Upper lobe of left lung (tissue), 6 donors: ENCODE measurements at regions not wholly inside any gene's neighbourhood (a gene's known extent, or its start where the extent isn't known, plus 50 kb on each side); places are given as distances from the start of the nearest gene placed in this dataset.
"Not testable (repeated sequence)": the region's sequence is repeated elsewhere in the genome, so short reads cannot be mapped to it uniquely, and the experiment has no call there.

Source experiments
- ATAC-seq, 2 donors: fragments of 200-7000 bp; cut with Tn5 transposase; one replicate each; pipeline ENCODE4 v1.9.1; 2022; ENCODE audit warnings: mild to moderate bottlenecking in 2 of 2, moderate library complexity in 2 of 2; ENCODE audit not compliant: low FRiP score in 2 of 2
- DNase-seq, 2 donors: peaks; one replicate each; pipeline ENCODE4 v3.0.0-alpha.2; 2019 to 2020
- H3K27ac ChIP-seq, 4 donors: fragments of 200-600 bp; sonication (generic); one replicate each; pipeline ENCODE4 v1.5.1; 2016 to 2019
- H3K27me3 ChIP-seq, 4 donors: fragments of 200-600 bp; sonication (generic); one replicate each; pipeline ENCODE4 v1.5.1; 2017 to 2019
- H3K36me3 ChIP-seq, 4 donors: fragments of 200-600 bp; sonication (generic); one replicate each; pipeline ENCODE4 v1.5.1; 2016 to 2019
- H3K4me1 ChIP-seq, 4 donors: fragments of 200-600 bp; sonication (generic); one replicate each; pipeline ENCODE4 v1.5.1; 2018 to 2019
- H3K4me3 ChIP-seq, 4 donors: fragments of 200-600 bp; sonication (generic); one replicate each; pipeline ENCODE4 v1.5.1; 2017 to 2019; ENCODE audit warnings: mild to moderate bottlenecking in 2 of 4, moderate library complexity in 1 of 4
- H3K9me3 ChIP-seq, 4 donors: fragments of 200-600 bp; sonication (generic); one replicate each; pipeline ENCODE4 v1.5.1; 2018 to 2019
- CTCF ChIP-seq, 6 experiments: fragments of 450-650 bp in 4 of 6; fragments of 200-600 bp in 2 of 6; sonication (generic) in 2 of 6; IDR thresholded peaks; one replicate each; pipeline ENCODE4 v1.5.1; 2016 to 2019; ENCODE audit warnings: antibody characterized with exemption in 6 of 6
- EP300 ChIP-seq, 4 donors: sonication (generic); formaldehyde crosslinking; IDR thresholded peaks; one replicate each; pipeline ENCODE4 v1.5.1; 2017; ENCODE audit warnings: antibody characterized with exemption in 4 of 4, control low read depth in 2 of 4
- POLR2A ChIP-seq, 4 donors: fragments of 450-650 bp; IDR thresholded peaks; one replicate each; pipeline ENCODE4 v1.5.1; 2016 to 2017; ENCODE audit warnings: antibody characterized with exemption in 4 of 4, mild to moderate bottlenecking in 2 of 4
- POLR2AphosphoS5 ChIP-seq, 2 donors: sonication (generic); formaldehyde crosslinking; IDR thresholded peaks; one replicate each; pipeline ENCODE4 v1.5.1; 2017; ENCODE audit warnings: antibody characterized with exemption in 2 of 2
- WGBS, 2 donors: methylation state at CpG; one replicate each; pipeline ENCODE4 v1.1.5; 2017 to 2018; 5-methylcytosine and 5-hydroxymethylcytosine counted together
- donor health status: DM: no; HTN: no; CAD: no; lungs with moderate emphysema.
- donor health status: DM: no; HTN: yes; CAD: no; lungs with severe emphysema.

DNA sequence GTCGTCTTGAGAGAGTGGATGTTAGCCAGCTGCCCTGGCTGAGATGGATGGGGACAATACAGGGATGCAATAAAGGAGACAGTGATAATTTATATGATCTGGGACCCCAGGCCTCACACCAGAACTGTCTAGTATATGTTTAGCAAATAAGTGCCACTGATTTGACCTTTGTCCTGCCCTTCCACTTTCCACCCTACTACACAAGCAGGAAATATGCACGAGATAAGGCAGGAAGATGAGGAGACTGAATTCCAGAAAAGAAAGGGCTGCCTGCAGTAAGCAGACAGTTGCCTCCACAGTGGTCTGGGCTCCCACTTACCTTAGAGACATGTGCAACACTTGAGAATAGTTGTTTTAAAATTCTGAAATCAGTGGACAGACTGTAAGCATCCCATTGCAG is 80.2 kb upstream of the ZNF91 start:
- Histone ChIP-seq H3K9me3 (peaks cover 0 to 16% (median 4%) of the 10 kb centered on the region in 4 donors), H3K27me3 (no peaks in the 10 kb centered on the region), H3K27ac (no peak overlapping the region), H3K4me1 (peaks cover 0 to 5% (median 0%) of the 10 kb centered on the region in 4 donors), H3K4me3 (no peak overlapping the region), H3K36me3 (no peaks in the 10 kb centered on the region)
- ATAC-seq (no peak), DNase-seq (no peak)
- no peak for TF ChIP-seq EP300 (IDR thresholded peaks at IDR 0.05)
- TF ChIP-seq POLR2A (IDR thresholded peaks at IDR 0.05), result no peak
- TF ChIP-seq POLR2AphosphoS5 (IDR thresholded peaks at IDR 0.05), result no peak
- TF ChIP-seq CTCF (IDR thresholded peaks at IDR 0.05), result no peak
- 50 to 52% methylated on average over 2 of the region's 2 CpGs for WGBS, 2 donors

DNA sequence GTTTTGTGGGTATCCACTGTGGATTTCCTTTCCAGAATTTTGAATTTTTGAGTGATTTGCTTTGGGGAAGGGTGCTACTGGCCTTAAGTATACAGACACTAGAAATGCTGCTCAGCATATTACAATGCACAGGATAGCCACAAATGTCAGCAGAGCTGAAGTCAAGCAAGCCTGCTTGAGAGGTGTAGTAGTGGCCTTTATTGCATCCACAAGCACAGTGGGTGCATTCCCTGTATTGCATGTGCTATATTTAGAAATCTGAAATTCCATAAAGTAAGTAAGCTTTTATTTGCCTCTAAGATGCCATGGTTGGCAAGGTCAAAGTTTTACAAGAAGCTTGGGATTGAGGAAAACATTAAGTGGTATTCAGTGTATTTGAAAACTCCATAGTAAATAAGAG is 79.5 kb upstream of the ZNF91 start:
- H3K9me3 ChIP-seq, result peaks cover 0 to 19% (median 4%) of the 10 kb centered on the region in 4 donors
- H3K27ac ChIP-seq, result no peak overlapping the region
- no peak overlapping the region for H3K4me3 ChIP-seq
- no peaks in the 10 kb centered on the region for H3K36me3 ChIP-seq
- peaks cover 0 to 5% (median 0%) of the 10 kb centered on the region in 4 donors for H3K4me1 ChIP-seq
- no peaks in the 10 kb centered on the region for H3K27me3 ChIP-seq
- TF ChIP-seq EP300 (IDR thresholded peaks at IDR 0.05), result no peak
- no peak for TF ChIP-seq POLR2AphosphoS5 (IDR thresholded peaks at IDR 0.05)
- TF ChIP-seq CTCF (IDR thresholded peaks at IDR 0.05), result no peak
- no peak for TF ChIP-seq POLR2A (IDR thresholded peaks at IDR 0.05)
- no peak for DNase-seq
- ATAC-seq, result no peak

DNA sequence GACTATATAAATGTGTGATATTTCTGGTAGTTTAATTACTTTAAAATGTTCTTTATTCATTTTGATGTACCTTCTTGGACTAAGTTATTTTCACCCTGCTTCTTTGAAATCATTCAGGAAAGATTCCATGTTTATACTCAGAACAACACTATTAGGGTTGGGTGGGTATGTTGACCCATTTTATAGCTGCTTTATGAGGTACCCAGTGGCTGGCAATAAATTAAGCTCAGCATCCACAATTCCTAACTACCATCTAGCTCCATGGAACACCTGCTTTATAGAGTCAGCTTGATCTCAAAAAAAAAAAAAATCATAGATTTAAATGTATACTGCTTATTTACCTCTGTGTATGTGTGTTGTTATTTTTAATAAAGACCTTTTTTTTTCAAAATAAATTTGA is 78.9 kb upstream of the ZNF91 start:
- no peaks in the 10 kb centered on the region for H3K36me3 ChIP-seq
- no peak overlapping the region for H3K27ac ChIP-seq
- ATAC-seq, result no peak
- TF ChIP-seq POLR2A (IDR thresholded peaks at IDR 0.05) (no peak), EP300 (IDR thresholded peaks at IDR 0.05) (no peak), POLR2AphosphoS5 (IDR thresholded peaks at IDR 0.05) (no peak), CTCF (IDR thresholded peaks at IDR 0.05) (no peak)
- no peaks in the 10 kb centered on the region for H3K27me3 ChIP-seq
- DNase-seq, result no peak
- H3K4me3 ChIP-seq, result no peak overlapping the region
- peaks cover 0 to 5% (median 0%) of the 10 kb centered on the region in 4 donors for H3K4me1 ChIP-seq
- H3K9me3 ChIP-seq, result peaks cover 0 to 19% (median 4%) of the 10 kb centered on the region in 4 donors

DNA sequence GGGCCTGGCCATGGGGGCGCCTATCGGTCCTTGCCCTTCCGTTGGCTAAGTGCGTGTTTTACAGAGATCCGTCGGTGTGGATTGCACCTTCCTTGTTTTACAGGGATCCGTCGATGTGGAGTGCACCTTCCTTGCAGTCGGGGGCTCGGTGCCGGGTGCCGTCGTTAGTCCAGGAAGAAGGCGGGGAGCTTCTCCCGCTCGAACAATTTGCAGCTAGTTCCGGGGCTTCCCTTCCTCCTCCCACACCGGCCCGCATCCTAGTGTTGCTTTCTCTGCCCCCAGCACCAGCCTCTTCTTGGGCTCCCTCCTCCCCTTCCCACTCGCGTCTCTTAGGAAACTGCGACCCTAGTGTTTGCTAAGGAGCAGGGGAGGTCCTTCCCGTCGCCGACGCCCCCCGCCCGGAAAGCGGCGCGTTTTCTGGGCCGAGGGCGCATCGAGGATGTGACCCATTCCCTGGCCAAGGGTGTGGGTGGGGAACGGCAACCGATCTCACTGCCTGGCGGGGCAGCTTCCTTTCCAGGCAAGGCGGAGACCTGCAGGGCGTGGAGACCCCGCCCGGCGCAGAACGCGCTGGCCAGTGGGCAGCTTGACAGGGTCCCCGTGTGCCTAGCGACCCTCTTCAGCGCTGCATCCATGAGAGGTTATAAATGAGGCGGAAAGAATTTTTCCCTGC is 75.7 kb upstream of the ZNF91 start:
- no peak for ATAC-seq

GRCh38 chr19:23464349-23464748 is 69.1 kb upstream of the ZNF91 start:
- H3K4me1 ChIP-seq, H3K27ac ChIP-seq, DNase-seq, H3K9me3 ChIP-seq, ATAC-seq, H3K4me3 ChIP-seq, H3K27me3 ChIP-seq, H3K36me3 ChIP-seq: not testable (repeated sequence)
- WGBS, 2 donors, result 90 to 92% methylated on average over 2 of the region's 2 CpGs

More for the DNA sequence above, 75.7 kb upstream of the ZNF91 start:
- peak overlapping the region in 1 of 4 donors; percentile 15 for H3K4me3 ChIP-seq
- 10 to 12% methylated on average over 31 to 47 of the region's 48 CpGs for WGBS, 2 donors
- H3K4me1 ChIP-seq, result peaks cover 0 to 5% (median 0%) of the 10 kb centered on the region in 4 donors
- no peak for TF ChIP-seq POLR2AphosphoS5 (IDR thresholded peaks at IDR 0.05)
- no peak for TF ChIP-seq CTCF (IDR thresholded peaks at IDR 0.05)
- TF ChIP-seq EP300 (IDR thresholded peaks at IDR 0.05), result no peak
- no peak for TF ChIP-seq POLR2A (IDR thresholded peaks at IDR 0.05)
- DNase-seq, result peak in 1 of 2 donors; percentile 52
- H3K27me3 ChIP-seq, result no peaks in the 10 kb centered on the region
- H3K27ac ChIP-seq, result no peak overlapping the region
- no peaks in the 10 kb centered on the region for H3K36me3 ChIP-seq
- H3K9me3 ChIP-seq, result peaks cover 0 to 12% (median 1%) of the 10 kb centered on the region in 4 donors
